Fibroblast of skin of left biceps (primary cell): ENCODE measurements at regions not wholly inside any gene's neighbourhood (a gene's known extent, or its start where the extent isn't known, plus 50 kb on each side); places are given as distances from the start of the nearest gene placed in this dataset.
"Not testable (repeated sequence)": the region's sequence is repeated elsewhere in the genome, so short reads cannot be mapped to it uniquely, and the experiment has no call there.

Source experiments
- DNase-seq, 2 experiments: peaks; one replicate each; pipeline ENCODE4 v3.0.0-alpha.2; 2013; ENCODE audit warnings: low read depth in 2 of 2

GRCh38 chr3:75587695-75588094 lies 76.4 kb upstream of the FRG2C start:
- DNase-seq = not testable (repeated sequence)

- not testable (repeated sequence) for DNase-seq
Observed at GRCh38 chr3:75590382-75590781, 73.7 kb upstream of the FRG2C start.

- DNase-seq = not testable (repeated sequence)
Observed at GRCh38 chr3:75604286-75604934, 59.7 kb upstream of the FRG2C start.

- DNase-seq = not testable (repeated sequence)
Observed at GRCh38 chr3:75607996-75608395, 56.1 kb upstream of the FRG2C start.

GRCh38 chr3:75609598-75609997 lies 54.5 kb upstream of the FRG2C start:
- DNase-seq = not testable (repeated sequence)

- no peak for DNase-seq
Observed at GRCh38 chr3:75610773-75611172, 53.4 kb upstream of the FRG2C start.

- not testable (repeated sequence) for DNase-seq
Observed at GRCh38 chr3:75611724-75612460, 52.2 kb upstream of the FRG2C start.
